ENCODE measurements at regions not wholly inside any gene's neighbourhood (a gene's known extent, or its start where the extent isn't known, plus 50 kb on each side); places are given as distances from the start of the nearest gene placed in this dataset.
"Not testable (repeated sequence)": the region's sequence is repeated elsewhere in the genome, so short reads cannot be mapped to it uniquely, and the experiment has no call there.

GRCh38 chr7:156043416-156044178, 231.3 kb upstream of the SHH start:
- no peak for FAIRE-seq
- DNase-seq (ENCODE audit: low spot score) = no peak

- no peak for DNase-seq (ENCODE audit: low spot score)
- FAIRE-seq = no peak
Observed at GRCh38 chr7:156041398-156041797, 229.1 kb upstream of the SHH start.

GRCh38 chr7:156039971-156040677, 227.9 kb upstream of the SHH start:
- FAIRE-seq (no peak), DNase-seq (ENCODE audit: low spot score) (no peak)

- DNase-seq (ENCODE audit: low spot score) = no peak
- no peak for FAIRE-seq
Observed at GRCh38 chr7:156039194-156039593, 226.9 kb upstream of the SHH start.

- FAIRE-seq (no peak), DNase-seq (ENCODE audit: low spot score) (no peak)
Observed at GRCh38 chr7:156038345-156038744, 226.1 kb upstream of the SHH start.

- no peak for DNase-seq (ENCODE audit: low spot score)
- FAIRE-seq = no peak
Observed at GRCh38 chr7:156036153-156036552, 223.9 kb upstream of the SHH start.

- FAIRE-seq; DNase-seq (ENCODE audit: low spot score): not testable (repeated sequence)
Observed at GRCh38 chr7:156035387-156035786, 223.1 kb upstream of the SHH start.

GRCh38 chr7:156034397-156034796, 222.1 kb upstream of the SHH start:
- DNase-seq (ENCODE audit: low spot score) (no peak), FAIRE-seq (no peak)

GRCh38 chr7:156032973-156033372, 220.7 kb upstream of the SHH start:
- FAIRE-seq = no peak
- no peak for DNase-seq (ENCODE audit: low spot score)

GRCh38 chr7:156031679-156032478, 219.6 kb upstream of the SHH start:
- FAIRE-seq (no peak), DNase-seq (ENCODE audit: low spot score) (no peak)

- FAIRE-seq = no peak
- no peak for DNase-seq (ENCODE audit: low spot score)
Observed at GRCh38 chr7:156029460-156030007, 217.3 kb upstream of the SHH start.

GRCh38 chr7:156028521-156028920, 216.3 kb upstream of the SHH start:
- no peak for DNase-seq (ENCODE audit: low spot score)

GRCh38 chr7:156027821-156028220, 215.6 kb upstream of the SHH start:
- DNase-seq (ENCODE audit: low spot score) (no peak), FAIRE-seq (no peak)

More at GRCh38 chr7:156028521-156028920, 216.3 kb upstream of the SHH start:
- FAIRE-seq = no peak

- DNase-seq (ENCODE audit: low spot score) (no peak), FAIRE-seq (no peak)
Observed at GRCh38 chr7:156026603-156027002, 214.3 kb upstream of the SHH start.

GRCh38 chr7:156026076-156026600, 213.9 kb upstream of the SHH start:
- no peak for DNase-seq (ENCODE audit: low spot score)
- FAIRE-seq = no peak

GRCh38 chr7:156025675-156026074, 213.4 kb upstream of the SHH start:
- FAIRE-seq (no peak), DNase-seq (ENCODE audit: low spot score) (no peak)

GRCh38 chr7:156024201-156024600, 211.9 kb upstream of the SHH start:
- DNase-seq (ENCODE audit: low spot score) = no peak
- no peak for FAIRE-seq

GRCh38 chr7:156022483-156023459, 210.5 kb upstream of the SHH start:
- no peak for DNase-seq (ENCODE audit: low spot score)
- FAIRE-seq = no peak

GRCh38 chr7:156021471-156021870, 209.2 kb upstream of the SHH start:
- FAIRE-seq (no peak), DNase-seq (ENCODE audit: low spot score) (no peak)

- FAIRE-seq (no peak), DNase-seq (ENCODE audit: low spot score) (no peak)
Observed at GRCh38 chr7:156020566-156020965, 208.3 kb upstream of the SHH start.

All from RCC 7860 (cell line).